ENCODE measurements at regions not wholly inside any gene's neighbourhood (a gene's known extent, or its start where the extent isn't known, plus 50 kb on each side); places are given as distances from the start of the nearest gene placed in this dataset.
"Not testable (repeated sequence)": the region's sequence is repeated elsewhere in the genome, so short reads cannot be mapped to it uniquely, and the experiment has no call there.

DNA sequence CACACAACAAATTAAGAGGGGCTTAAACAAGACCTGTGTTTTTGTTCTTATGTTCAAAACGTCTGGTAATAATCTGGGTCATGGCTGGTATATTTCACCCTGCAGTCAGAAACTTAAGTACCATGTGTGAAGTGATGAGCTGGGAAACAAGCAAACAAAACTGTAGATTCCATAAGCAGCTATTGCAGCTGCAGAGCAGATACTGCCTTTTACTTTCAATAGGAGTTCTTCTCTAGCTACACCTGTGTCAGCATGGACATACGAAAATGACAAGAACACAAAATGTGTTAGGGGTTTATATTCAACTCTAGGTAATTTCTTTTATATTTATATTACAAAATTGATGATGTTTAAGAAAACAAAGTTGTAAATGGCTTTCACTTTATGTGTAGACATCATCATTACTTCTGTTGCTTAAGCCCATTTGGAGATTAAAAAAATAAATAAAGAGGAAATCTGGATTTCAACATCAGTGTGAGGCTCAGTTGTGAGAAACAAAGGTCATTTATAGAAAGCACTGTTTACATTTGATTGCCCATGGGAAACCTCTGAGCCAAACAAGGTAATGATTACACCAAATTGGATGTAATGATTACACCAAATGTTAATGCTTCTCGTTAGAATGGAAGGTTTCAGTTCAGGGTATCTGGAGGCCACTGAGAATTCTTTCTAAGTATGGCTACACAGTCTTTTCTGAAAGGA is 451.0 kb upstream of the SLC10A2 start:
- DNase-seq, result no peak

DNA sequence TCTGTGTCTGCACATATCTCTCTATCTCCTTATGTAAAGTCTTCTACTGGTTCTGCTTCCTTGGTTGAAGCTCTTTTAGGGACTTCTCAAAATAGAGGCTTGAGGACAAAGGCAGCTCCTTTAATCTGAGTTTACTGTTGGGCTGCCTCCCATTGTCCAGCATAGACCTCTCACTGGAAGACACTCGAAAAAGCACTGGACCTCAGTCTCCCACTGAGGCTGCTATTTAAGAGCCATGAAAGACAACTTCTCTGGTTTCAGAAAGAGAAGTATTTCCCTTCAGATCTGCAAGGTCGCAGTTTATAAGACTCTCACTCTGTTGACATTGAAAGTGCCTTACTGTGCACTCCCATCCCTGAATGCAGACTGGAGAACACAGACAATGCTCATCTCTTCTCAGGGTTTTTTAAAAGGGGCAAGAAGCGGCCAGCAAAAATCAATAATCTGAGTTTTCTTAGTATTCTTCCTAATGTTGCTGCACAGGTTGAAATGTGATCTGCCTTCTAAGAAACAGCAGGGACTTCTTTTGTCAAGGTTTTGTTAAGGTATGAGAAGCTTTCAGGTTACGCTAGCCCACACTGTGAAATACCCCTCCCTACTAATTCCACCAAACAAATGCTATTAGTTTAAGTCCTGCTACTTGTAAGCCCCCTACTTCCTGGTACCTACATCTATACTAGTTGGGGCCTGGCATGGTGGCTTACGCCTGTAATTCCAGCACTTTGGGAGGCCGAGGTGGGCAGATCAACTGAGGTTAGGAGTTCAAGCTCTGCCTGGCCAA is 450.0 kb upstream of the SLC10A2 start:
- no peak for DNase-seq

DNA sequence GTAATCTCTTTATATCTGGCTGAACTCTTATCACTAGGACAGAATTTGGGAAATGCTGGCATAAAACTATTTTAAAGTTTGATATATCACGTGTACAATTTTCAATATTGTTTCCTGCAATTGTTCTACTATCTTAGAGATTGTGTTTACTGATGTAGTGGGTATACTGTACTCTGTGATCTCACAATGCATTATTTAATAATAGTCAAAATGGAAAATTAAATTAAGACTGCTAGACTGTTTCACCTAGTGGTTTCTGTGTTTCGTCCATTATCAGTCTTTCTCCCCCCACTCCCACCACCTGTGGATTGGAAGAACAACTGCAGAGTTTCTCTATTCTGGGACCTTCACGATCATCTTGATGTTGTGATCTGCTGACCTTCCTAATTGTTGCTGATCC is 449.2 kb upstream of the SLC10A2 start:
- no peak for DNase-seq

DNA sequence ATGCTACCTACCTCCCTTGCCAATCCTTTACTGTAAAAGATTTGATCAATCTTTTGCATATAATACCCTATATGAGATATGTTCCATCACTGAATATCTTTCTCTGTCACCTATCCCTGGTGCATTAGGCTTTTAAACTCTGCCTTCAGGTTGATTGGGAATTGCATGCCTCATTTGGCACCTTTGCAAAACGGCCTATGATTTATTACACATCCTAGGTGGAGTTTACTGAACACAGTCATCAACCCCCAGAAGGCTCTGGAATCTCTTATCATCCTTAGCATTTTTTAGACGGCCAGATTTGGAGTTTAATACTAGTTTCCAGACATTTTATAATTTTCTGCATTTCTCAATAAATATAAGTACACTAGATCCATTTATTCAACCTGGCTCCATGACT is 448.4 kb upstream of the SLC10A2 start:
- DNase-seq, result no peak

DNA sequence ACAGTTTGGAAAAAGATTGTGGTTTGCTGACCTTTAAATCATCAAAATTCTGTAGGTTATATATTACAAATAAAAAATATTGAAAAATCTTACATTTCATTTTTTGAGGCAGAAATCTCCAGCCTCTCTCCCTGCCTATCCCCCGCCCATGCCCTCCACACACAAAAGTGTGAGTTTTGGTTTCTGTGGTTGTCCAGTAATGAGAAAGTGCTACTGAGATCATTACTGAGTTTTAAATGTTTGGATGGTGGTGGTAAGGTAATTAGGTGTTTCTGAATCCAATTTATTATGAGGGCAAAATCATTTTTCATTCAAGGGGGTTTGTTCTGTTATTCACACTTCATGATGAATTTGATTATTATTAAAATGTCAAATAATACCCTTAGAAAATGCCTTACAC is 448.0 kb upstream of the SLC10A2 start:
- no peak for DNase-seq

DNA sequence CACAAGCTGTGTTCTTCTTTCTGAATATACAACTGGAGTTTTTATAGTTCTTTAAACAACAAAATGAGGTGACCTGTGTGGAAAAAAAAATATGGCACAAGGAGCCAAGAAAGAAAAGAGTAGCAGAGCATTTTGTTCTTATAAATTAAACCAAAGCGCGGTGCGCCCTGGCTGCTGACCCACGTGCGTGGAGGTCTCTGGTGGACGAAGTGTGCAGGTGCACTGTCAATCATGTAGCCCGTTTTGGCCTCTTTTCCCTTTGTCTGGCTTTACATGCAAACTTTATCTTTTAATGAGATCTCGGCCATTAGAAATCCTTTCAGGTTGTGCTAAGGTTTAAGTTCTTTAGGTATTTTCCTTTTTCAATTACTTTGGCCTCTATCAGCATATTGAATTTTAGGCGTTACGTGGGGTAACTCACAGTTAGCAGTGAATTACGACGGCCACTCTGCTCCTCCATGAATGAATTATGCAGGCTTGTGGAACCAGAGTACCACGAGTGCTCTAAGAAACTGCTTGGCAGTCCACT is 443.9 kb upstream of the SLC10A2 start:
- no peak for DNase-seq

DNA sequence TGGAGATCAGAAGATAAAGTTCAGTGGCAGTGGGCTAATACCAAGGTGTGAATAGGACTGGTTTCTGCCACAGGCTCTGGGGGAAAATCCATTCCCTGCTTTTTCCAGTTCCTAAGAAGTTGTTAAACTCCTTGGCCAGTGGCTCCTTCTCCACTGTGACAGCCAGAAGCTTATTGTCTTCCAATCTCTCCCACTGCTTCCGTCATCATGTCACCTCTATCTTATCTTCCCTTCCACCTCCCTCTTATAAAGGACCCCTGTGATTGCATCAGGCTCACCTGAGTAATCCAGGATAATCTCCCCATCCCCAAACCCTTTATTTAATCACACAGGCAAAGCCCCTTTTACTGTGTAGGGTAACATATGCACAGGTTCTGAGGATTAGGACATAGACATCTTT is 431.2 kb upstream of the SLC10A2 start:
- DNase-seq, result no peak

DNA sequence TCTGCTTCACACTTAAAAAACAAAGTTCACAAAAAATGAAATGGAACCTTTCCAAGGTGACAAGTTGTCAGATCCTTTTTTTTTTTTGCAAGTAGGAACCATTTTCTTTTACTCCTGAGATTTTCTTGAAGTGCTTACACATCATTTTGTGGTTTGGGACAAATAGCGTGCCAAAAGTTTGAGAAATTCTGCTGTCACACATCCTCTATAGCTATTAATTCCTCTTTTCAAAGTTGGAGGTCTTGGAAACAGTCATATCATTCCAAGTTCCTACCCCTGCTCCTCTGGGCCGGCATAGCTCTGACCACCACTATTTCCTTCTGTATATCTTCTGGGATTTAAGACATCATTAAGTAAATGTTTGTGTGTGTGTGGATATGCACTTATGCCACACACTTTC is 421.6 kb upstream of the SLC10A2 start:
- no peak for DNase-seq

DNA sequence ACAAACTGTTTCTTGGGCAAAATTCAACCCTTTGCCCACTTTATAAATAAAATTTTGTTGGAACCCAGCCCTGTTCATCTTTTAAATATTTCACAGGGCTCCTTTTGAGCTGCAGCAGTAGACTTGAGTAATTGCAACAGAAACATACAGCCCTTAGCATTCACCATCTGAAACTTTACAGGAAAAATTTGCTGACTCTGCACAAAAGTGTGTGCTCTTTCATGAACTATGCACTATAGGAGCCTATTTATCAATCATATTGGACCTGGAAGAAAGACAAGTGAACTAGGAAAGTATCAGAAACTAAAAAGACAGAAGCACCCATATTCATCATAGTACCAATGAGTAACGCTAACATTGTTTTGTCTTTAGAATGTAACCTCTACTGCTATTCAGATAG is 406.9 kb upstream of the SLC10A2 start:
- no peak for DNase-seq

DNA sequence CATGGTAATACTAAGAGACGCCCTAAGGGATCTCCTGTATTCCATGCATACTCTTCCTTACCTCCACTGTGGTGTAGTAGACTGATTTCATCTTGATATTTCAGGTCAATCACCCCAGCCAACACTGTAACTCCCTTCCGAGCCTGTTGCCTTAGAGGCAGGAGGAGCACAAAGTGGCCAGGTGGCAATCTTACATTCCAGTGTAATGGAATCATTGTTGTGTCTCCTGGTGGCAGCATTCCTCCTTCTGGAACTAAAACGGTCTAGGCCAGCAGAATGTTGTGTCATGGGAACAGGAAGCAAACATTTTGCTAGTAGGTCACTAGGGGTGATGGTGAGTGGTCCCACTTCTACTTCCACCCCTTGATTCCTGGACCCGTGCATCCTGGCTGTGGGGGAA is 405.7 kb upstream of the SLC10A2 start:
- no peak for DNase-seq

DNA sequence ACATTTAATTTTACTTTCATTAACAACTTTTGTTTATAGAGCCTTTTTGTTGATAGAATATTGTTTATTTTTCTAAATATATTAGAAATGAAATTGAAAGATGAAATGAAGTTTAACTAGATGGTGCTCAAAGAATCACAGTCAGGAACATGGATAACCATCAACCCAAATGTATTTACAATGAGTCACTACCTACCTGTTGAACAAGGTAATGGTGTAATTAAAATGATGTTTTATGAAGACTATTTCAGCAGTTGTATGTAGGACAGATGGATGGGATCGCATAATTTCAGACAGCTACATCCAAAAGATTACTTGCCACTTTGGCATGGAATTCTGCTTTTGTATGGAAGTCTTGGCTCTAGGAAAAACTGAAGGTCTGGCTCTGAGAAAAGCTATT is 403.6 kb upstream of the SLC10A2 start:
- DNase-seq, result no peak

DNA sequence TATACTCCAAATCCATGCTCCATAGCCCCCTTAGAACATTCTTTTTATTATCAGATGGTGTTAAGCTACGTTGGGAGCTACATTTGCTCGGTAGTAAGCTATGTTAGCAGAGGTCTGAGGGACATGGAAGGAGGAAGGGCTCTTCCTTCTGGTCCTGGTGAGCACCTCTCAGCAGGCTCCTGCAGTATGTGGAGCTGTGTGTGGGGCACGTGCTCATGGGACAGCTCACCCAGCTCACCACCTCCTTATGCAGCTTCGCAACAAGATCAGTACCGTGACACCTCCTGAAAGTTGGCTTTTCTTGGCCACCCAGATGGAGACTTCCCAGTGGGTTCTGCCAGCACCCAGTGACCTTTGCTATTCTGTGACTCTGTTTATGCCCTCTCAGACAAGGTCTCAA is 400.5 kb upstream of the SLC10A2 start:
- no peak for DNase-seq

DNA sequence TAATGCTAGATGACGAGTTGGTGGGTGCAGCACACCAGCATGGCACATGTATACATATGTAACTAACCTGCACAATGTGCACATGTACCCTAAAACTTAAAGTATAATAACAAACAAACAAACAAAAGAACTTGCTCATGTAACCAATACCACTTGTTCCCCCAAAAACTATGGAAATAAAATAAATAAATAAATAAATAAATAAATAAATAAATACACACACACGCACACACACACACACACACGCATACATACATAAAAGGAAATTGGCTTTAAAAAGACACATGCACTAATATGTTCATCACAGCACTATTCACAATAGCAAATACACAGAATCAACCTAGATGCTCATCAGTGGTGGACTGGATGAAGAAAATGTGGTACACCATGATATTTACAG is 394.0 kb upstream of the SLC10A2 start:
- DNase-seq, result not testable (repeated sequence)

DNA sequence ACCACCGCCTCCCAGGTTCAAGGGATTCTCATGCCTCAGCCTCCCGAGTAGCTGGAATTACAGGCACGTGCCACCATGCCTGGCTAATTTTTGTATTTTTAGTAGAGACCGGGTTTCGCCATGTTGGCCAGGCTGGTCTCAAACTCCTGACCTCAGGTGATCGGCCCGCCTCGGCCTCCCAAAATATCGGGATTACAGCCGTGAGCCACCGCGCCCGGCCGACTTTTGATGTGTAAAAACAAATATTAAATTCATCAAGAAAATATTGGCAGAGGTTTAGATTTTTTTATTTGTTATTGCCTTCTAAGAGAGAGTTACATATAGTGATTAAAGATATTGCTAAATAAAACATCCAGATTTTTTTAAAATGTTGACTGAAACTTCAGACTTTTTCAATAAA is 390.8 kb upstream of the SLC10A2 start:
- not testable (repeated sequence) for DNase-seq

DNA sequence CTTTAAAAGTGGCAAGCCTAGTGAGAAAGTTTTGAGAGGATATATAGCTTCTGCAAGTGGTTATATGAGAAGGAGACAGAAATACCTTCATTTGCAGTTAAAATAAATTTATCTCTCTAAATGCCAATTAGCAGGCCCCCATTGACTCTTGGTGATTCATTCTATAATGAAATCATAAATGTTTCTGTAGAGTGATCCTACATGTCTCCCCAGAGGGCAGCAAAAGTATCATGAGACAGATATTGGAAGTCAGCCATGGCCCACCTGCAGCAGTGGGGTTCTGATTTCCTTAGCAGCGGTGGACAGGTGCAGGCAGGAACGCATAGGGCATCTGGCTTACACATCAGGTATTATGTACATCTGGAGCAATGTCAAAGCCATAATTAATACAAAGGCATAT is 385.4 kb upstream of the SLC10A2 start:
- no peak for DNase-seq

DNA sequence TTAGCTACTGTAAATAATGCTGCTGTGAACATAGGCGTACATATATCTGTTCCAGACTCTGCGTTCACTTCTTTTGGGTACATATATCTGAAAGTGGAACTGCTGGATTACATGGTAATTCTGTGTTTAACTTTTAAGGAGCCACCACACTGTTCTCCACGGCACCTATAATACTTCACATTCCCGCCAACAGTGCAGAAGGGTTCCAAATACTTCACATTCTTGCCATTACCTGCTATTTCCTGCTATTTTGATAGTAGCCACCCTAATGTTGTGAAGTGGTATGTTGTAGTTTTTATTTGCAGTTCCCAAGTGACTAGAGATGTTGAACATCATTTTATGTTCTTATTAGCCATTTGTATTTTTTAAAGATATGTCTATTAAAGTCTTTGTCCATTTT is 377.4 kb upstream of the SLC10A2 start:
- no peak for DNase-seq

DNA sequence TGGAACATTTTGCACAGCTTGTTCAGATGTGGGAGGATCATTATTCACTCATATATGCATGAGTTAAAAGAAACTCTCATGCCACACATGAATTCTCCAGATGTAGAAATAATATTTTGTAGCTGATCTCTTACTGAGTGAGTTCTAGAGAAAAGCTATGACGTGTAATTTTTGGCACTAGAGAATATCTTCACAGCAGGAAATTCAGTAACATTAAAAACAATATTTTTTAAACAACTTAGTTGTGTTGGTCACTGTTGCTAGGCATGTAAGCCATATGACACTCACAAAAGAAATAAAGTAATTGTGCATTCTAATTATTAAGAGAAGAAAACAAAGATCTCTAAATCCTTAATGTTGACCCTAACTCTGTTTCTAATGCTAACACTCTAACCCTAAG is 371.4 kb upstream of the SLC10A2 start:
- no peak for DNase-seq

DNA sequence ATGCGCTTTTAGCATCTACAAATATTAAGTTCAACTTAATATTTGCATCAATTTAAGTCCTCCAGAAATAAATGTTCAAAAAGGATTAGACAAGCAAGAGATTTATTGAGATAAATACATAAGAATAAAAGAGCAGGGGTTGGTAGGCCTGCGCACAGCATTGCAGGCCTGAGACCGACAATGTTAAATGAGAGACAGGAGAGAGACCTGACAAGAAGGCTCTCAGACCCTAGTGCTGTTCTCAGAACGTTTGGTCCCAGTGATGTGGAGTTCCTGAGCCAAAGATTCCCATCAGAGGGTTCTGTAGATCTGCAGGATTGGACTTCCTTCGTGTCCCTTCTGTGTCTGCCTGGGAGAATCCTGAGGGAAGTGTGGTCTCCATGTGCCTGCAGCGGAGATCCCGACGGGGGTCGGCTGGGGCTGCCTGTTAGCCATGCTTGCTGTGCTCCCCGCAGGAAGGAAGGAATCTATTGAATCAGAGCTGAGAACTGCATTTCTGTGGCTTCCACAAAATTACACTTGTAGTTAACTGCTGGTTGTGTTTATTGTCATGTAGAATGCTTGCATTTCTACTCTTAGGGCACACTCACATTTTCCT is 369.9 kb upstream of the SLC10A2 start:
- no peak for DNase-seq

DNA sequence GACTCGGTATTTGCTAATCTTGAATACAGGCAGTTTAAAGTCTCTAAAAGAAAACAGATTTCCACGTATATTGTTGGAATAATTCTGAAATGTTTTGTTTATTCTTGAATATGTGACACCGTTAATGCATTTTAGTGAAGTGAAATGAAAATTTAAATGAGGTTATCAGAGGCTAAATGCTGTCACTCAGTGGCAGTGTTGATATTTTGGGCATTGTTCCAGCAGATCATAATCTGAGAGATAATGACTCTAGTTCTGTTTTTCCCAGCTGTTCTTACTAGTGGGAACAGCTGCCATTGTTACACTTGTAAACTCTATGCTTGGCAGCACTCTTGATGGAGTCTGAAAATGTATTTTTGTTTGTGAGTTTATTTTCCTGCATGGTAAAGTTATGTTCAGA is 365.6 kb upstream of the SLC10A2 start:
- no peak for DNase-seq

DNA sequence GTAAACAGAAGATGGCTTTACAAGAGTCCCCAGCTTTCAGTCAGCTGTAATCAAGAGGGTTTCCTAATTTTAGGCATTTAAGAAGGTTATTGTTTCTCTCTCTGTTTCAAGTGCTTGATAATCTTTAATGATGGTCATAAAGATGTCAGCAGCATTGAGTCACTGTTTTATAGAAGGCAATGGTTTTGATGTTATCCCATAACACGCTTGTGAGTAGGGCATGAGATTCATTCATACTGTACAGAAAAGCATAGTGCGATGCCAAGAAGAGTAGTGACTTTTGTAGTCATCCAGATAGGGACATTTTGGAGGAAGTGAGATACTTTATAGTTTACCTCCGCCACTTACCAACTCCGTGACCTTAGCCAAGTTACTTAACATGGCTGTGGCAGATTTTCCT is 364.2 kb upstream of the SLC10A2 start:
- no peak for DNase-seq

DNA sequence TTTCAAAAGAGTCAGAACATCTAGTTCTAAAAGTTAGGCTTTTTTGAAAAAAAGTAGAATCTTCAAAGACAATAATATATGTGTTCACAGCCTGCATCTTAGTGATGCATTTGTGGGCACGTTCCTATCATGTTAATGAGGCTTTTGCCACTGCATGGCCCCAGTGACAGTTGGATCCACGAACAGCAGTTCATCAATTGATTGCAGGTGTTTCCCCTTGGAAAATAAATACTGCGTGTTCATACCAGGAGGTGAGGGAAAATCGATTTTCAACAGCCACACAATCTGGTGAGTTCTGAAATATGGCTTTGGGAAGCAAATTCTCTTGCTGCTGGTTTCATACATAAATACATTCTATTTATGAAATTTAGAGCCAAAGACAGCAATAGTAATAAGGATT is 343.8 kb upstream of the SLC10A2 start:
- DNase-seq, result no peak

DNA sequence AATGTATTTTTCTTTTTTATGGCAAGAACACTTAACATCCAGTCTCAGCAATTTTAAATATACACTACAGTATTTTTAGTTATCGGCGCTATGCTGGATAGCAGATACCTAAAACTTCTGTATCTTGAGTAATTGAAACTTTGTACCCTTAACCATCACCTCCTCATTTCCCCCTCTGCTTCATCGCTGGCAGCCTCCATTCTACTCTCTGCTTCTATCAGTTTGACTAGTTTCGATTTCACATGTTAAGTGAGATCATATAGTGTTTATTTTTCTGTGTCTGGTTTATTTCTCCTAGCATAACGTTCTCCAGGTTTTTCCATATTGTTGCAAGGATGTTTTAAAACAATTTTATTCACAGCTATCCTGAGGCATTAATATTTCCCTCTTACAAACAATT is 340.8 kb upstream of the SLC10A2 start:
- DNase-seq, result no peak

DNA sequence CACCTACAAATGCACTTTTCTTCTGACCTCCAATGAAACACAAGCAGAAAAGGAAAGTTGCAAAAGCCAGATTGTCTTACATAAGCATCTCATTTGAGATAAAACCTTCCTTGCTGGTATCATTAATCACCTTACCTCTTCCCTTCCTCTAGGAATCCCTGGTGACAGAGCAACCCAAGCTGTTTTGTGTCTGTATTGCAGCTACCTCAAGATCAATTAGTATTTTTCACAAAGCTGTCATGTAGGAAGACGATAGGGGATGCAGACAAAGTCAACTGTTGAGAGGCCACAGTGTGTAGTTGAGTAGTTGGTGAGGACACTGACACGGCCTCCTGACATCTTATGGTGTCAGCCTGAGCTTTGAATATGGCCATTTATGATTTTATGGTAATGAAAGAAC is 339.1 kb upstream of the SLC10A2 start:
- no peak for DNase-seq

DNA sequence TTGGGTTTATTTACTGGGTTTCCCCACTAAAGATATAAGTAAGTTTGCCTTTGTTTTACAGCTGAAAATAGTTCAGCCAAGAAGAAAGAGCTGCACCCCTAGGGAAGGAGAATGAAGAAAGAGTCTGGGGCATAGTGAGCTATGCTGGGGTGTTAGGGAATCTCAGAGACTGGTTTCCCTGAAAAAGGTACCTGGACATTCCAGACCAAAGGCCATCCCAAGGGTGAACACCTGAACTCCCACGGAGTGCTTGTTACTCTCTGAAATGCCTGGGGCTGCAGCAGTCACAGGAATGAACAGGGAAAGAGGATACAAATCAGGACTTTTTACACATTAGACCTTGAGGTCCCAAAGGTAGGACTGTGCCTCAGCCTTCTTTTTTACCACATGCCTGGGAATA is 337.6 kb upstream of the SLC10A2 start:
- no peak for DNase-seq

All from inflammatory macrophage treated with lipopolysaccharide for 1 hour (primary cell).